GM12878 (cell line): ENCODE measurements at regions not wholly inside any gene's neighbourhood (a gene's known extent, or its start where the extent isn't known, plus 50 kb on each side); places are given as distances from the start of the nearest gene placed in this dataset.

ENCODE experiments used
- ATAC-seq: fragments of 200-7000 bp; cut with Tn5 transposase; 3 replicates; pipeline ENCODE4 v1.9.1; 2020; ENCODE audit warnings: mild to moderate bottlenecking, moderate library complexity
- BruUV-seq: library from RNA; stranded (reverse); fragments of 400-500 nt; replicated peaks from 2 replicates; lab custom pipeline; 2021; lab: Mats Ljungman, UMichigan
- CTCF ChIA-PET: fragments of 300-600 bp; sonication (Branson Sonifier 250); formaldehyde crosslinking; extraction: SDS; loops from one replicate; lab custom pipeline; 2021; ENCODE audit warnings: inconsistent platforms; lab: Yijun Ruan, JAX
- POLR2A ChIA-PET: fragments of 350-600 bp; formaldehyde crosslinking; extraction: SDS; loops from one replicate; lab custom pipeline; 2021; ENCODE audit warnings: inconsistent platforms; lab: Charles Lee
- RAD21 ChIA-PET: fragments of 300-600 bp; sonication (Branson Sonifier 250); formaldehyde crosslinking; loops from one replicate; lab custom pipeline; 2023; ENCODE audit warnings: antibody characterized with exemption; ENCODE audit not compliant: unreplicated experiment; lab: Charles Lee
- SMC1A ChIA-PET: fragments of 300-600 bp; sonication (Branson Sonifier 250); formaldehyde crosslinking; loops from one replicate; lab custom pipeline; 2023; ENCODE audit not compliant: unreplicated experiment, uncharacterized antibody; lab: Charles Lee
- DNase-seq: peaks from one replicate; pipeline ENCODE4 v3.0.0-alpha.2; 2011; ENCODE audit warnings: low read depth, low spot score
- FAIRE-seq: peaks from 3 replicates; lab custom pipeline; 2011; peaks lifted over from hg19 to GRCh38; lab: Jason Lieb, UNC
- H2AFZ ChIP-seq: 2 replicates; pipeline ENCODE4 v1.6.0; 2011; ENCODE audit warnings: low read depth, low read length, control low read depth; ENCODE audit not compliant: control insufficient read depth
- H3K27ac ChIP-seq: 2 replicates; pipeline ENCODE4 v1.5.1; 2011; ENCODE audit warnings: control low read depth; ENCODE audit not compliant: control insufficient read depth, insufficient read depth
- H3K27me3 ChIP-seq, 2 experiments: replicated peaks in 1 of 2; 2 replicates each; pipeline versions ENCODE4 v1.6.0 to v1.6.1; 2011; ENCODE audit warnings: low read length in 1 of 2; ENCODE audit not compliant: control insufficient read depth in 2 of 2, insufficient read depth in 2 of 2
- H3K36me3 ChIP-seq, 2 experiments: 2 replicates each; pipeline ENCODE4 v1.5.1; 2011; ENCODE audit warnings: low read length in 1 of 2; ENCODE audit not compliant: control insufficient read depth in 2 of 2, insufficient read depth in 2 of 2
- H3K4me1 ChIP-seq: 2 replicates; pipeline ENCODE4 v1.6.1; 2011; ENCODE audit warnings: mild to moderate bottlenecking, low read length, moderate library complexity, mixed read lengths; ENCODE audit not compliant: control insufficient read depth, insufficient read depth
- H3K4me2 ChIP-seq: 2 replicates; pipeline ENCODE4 v1.6.0; 2011; ENCODE audit warnings: control low read depth; ENCODE audit not compliant: control insufficient read depth, insufficient read depth
- H3K4me3 ChIP-seq: fragments of 200-600 bp; sonication (generic); 2 replicates; pipeline ENCODE4 v1.5.1; 2016
- H3K79me2 ChIP-seq: 2 replicates; pipeline ENCODE4 v1.6.0; 2011; ENCODE audit warnings: low read length; ENCODE audit not compliant: control insufficient read depth, insufficient read depth
- H3K9ac ChIP-seq: 2 replicates; pipeline ENCODE4 v1.8.0; 2011; ENCODE audit warnings: low read length, control low read depth, mixed read lengths; ENCODE audit not compliant: control insufficient read depth, insufficient read depth
- H3K9me3 ChIP-seq: replicated peaks from 3 replicates; pipeline ENCODE4 v1.5.1; 2011; ENCODE audit warnings: mild to moderate bottlenecking, low read length; ENCODE audit not compliant: control insufficient read depth, insufficient read depth
- H4K20me1 ChIP-seq: 2 replicates; pipeline ENCODE4 v1.6.0; 2011; ENCODE audit not compliant: control insufficient read depth, insufficient read depth
- BRCA1 ChIP-seq: IDR thresholded peaks from 2 replicates; pipeline ENCODE4 v1.6.1; 2011; ENCODE audit warnings: low read depth, low read length, improper control_type of control experiment
- CEBPB ChIP-seq, 2 experiments: fragments of 150-350 bp in 1 of 2; IDR thresholded peaks; 2 replicates each; pipeline ENCODE4 v1.6.1; 2012 to 2014; ENCODE audit warnings: low read depth in 2 of 2, low read length in 2 of 2, borderline replicate concordance in 1 of 2, inconsistent platforms in 1 of 2
- CHD4 ChIP-seq: fragments of 200-600 bp; sonication (generic); IDR thresholded peaks from 2 replicates; pipeline ENCODE4 v1.6.1; 2016; ENCODE audit warnings: mild to moderate bottlenecking
- FOS ChIP-seq: IDR thresholded peaks from 3 replicates; pipeline ENCODE4 v1.6.1; 2011; ENCODE audit warnings: borderline replicate concordance; ENCODE audit not compliant: insufficient read length; ENCODE audit errors: extremely low read depth
- HDAC2 ChIP-seq: fragments of 200-600 bp; sonication (generic); IDR thresholded peaks from 2 replicates; pipeline ENCODE4 v1.6.1; 2017
- LARP7 ChIP-seq: fragments of 450-650 bp; IDR thresholded peaks from 2 replicates; pipeline ENCODE4 v1.6.1; 2017; ENCODE audit warnings: mild to moderate bottlenecking
- MTA2 ChIP-seq: fragments of 450-650 bp; IDR thresholded peaks from 2 replicates; pipeline ENCODE4 v1.6.1; 2016; ENCODE audit warnings: low read depth, mild to moderate bottlenecking, moderate library complexity
- NR2C2 ChIP-seq: IDR thresholded peaks from 2 replicates; pipeline ENCODE4 v1.6.1; 2011; ENCODE audit warnings: borderline replicate concordance, low read depth; ENCODE audit not compliant: control insufficient read depth, insufficient read length
- POU2F2 ChIP-seq: IDR thresholded peaks from 3 replicates; pipeline ENCODE4 v1.6.1; 2011; ENCODE audit warnings: low read depth, mild to moderate bottlenecking, low read length, borderline replicate concordance
- WGBS: methylation state at CpG from one replicate; pipeline ENCODE4 v1.1.6; 2016; ENCODE audit warnings: low lambda C conversion rate; ENCODE audit not compliant: insufficient replicate concordance, insufficient coverage; ENCODE audit errors: missing lambda C conversion rate; 5-methylcytosine and 5-hydroxymethylcytosine counted together
- in situ Hi-C: fragments of 300-500 bp; cut with MboI; formaldehyde crosslinking; loops from 9 replicates; pipeline ENCODE4 v1.14.3; 2018; ENCODE audit warnings: mixed read lengths
- intact Hi-C: fragments of 100-400 bp; cut with micrococcal nuclease; formaldehyde crosslinking; loops from one replicate; pipeline ENCODE4 v1.14.2; 2022; ENCODE audit not compliant: unreplicated experiment
- TF ChIP-seq, protein P1 (sequence below): fragments of 450-650 bp; IDR thresholded peaks from 2 replicates; pipeline ENCODE4 v1.6.1; 2014; ENCODE audit warnings: mild to moderate bottlenecking

DNA sequence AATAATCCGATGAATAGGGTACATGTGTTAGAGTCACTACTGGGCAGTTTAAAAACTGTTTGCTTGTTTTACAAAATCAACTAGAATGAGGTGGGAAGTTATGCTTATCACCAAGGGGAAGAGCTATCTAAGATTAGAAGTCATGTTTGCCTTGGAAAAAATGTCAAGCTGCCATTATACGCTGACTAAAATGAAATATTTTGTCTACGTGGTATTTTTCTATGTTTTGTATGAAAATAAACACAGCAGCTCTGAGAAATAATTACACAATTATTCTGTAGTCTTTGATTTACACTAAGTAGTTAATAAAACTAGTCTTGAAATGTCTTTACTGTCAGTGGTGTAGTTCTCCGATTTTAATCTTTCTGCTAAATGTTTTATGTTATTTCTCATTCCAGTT lies 241.9 kb upstream of the TARS1 start:
- Histone ChIP-seq H3K27me3 (no peaks in the 10 kb centered on the region), H4K20me1 (no peaks in the 10 kb centered on the region), H2AFZ (no peak overlapping the region), H3K4me1 (no peaks in the 10 kb centered on the region), H3K4me2 (no peak overlapping the region), H3K9ac (no peak overlapping the region), H3K4me3 (no peak overlapping the region), H3K9me3 (no peaks in the 10 kb centered on the region), H3K36me3 (no peaks in the 10 kb centered on the region), H3K79me2 (no peaks in the 10 kb centered on the region), H3K27ac (no peak overlapping the region)
- ChIA-PET SMC1A (no interaction called here), RAD21 (no interaction called here), POLR2A (no interaction called here), CTCF (interaction anchor here (0.9 kb wide), 1 partner anchor 33 kb away, joined by 3 read pairs; no protein-coding TSS in a partner anchor)
- no TSS peak for BruUV-seq
- DNase-seq (no peak), FAIRE-seq (no peak), ATAC-seq (no peak)
- no peak for TF ChIP-seq POU2F2
- TF ChIP-seq, protein P1, sequence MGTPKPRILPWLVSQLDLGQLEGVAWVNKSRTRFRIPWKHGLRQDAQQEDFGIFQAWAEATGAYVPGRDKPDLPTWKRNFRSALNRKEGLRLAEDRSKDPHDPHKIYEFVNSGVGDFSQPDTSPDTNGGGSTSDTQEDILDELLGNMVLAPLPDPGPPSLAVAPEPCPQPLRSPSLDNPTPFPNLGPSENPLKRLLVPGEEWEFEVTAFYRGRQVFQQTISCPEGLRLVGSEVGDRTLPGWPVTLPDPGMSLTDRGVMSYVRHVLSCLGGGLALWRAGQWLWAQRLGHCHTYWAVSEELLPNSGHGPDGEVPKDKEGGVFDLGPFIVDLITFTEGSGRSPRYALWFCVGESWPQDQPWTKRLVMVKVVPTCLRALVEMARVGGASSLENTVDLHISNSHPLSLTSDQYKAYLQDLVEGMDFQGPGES: no peak
- TF ChIP-seq CHD4: no peak
- TF ChIP-seq NR2C2: no peak
- TF ChIP-seq BRCA1: no peak
- TF ChIP-seq CEBPB (IDR thresholded peaks at IDR 0.05; ENCODE audit: borderline replicate concordance in 1 of 2, low read depth in 2 of 2, low read length in 2 of 2): no peak
- no peak for TF ChIP-seq FOS
- no peak for TF ChIP-seq LARP7
- no peak for TF ChIP-seq MTA2
- no peak for TF ChIP-seq HDAC2
- WGBS: 34% methylated on average over 4 of the region's 4 CpGs
- in situ Hi-C loops (no loop called here), intact Hi-C loops (no loop called here)
